ENCODE measurements at regions not wholly inside any gene's neighbourhood (a gene's known extent, or its start where the extent isn't known, plus 50 kb on each side); places are given as distances from the start of the nearest gene placed in this dataset.

- no peak for TF ChIP-seq CTCF (IDR thresholded peaks at IDR 0.05 in 2 of 3, conservative IDR thresholded peaks at IDR 0.05 in 1 of 3; ENCODE audit: borderline replicate concordance in 1 of 3, insufficient read depth in 1 of 3, low read depth in 2 of 3, low read length in 2 of 3)
Measured at GRCh38 chr2:204445149-204445548, 100.1 kb upstream of the PARD3B start (continued).

GRCh38 chr2:204447722-204448121, 97.6 kb upstream of the PARD3B start:
- ChIA-PET RAD21 (ENCODE audit: low non-redundant PET in 1 of 2, low total read pairs in 2 of 2, uncharacterized antibody in 2 of 2, unreplicated experiment in 2 of 2) (no interaction called here), POLR2A (no interaction called here), CTCF (no interaction called here)
- ATAC-seq (no peak), DNase-seq (ENCODE audit: low read depth, low spot score) (no peak)
- intact Hi-C loops (cut with micrococcal nuclease): no loop called here
- H2AFZ ChIP-seq (ENCODE audit: low read depth, low read length, poor library complexity, severe bottlenecking): no peak overlapping the region
- H3K9me2 ChIP-seq (ENCODE audit: insufficient read depth): no peaks in the 10 kb centered on the region
- H3K4me3 ChIP-seq (replicated peaks in 1 of 2; ENCODE audit: low read depth in 1 of 2, low read length in 2 of 2): no peak overlapping the region
- H3K9ac ChIP-seq (ENCODE audit: low read length): no peak overlapping the region
- H3K4me1 ChIP-seq (ENCODE audit: control insufficient read depth in 1 of 2, insufficient read depth in 2 of 2, low read length in 2 of 2): peaks cover under 1 to 7% of the 10 kb centered on the region in 2 experiments; a peak in 2 of 4 replicates
- H3K79me2 ChIP-seq (ENCODE audit: insufficient read depth, low read length): no peaks in the 10 kb centered on the region
- H4K20me1 ChIP-seq (ENCODE audit: insufficient read depth): no peaks in the 10 kb centered on the region
- no peaks in the 10 kb centered on the region for H3K9me3 ChIP-seq (ENCODE audit: control insufficient read depth in 1 of 2, insufficient read depth in 1 of 2, low read depth in 1 of 2, low read length in 2 of 2)
- no peak overlapping the region for H3K27ac ChIP-seq (ENCODE audit: low read depth, low read length)
- H3K27me3 ChIP-seq (ENCODE audit: insufficient read depth, low read length): no peaks in the 10 kb centered on the region
- no peak overlapping the region for H3K4me2 ChIP-seq (ENCODE audit: low read length)
- no TSS peak for BruUV-seq (replicated peaks)
- H3K36me3 ChIP-seq (ENCODE audit: control insufficient read depth in 1 of 2, insufficient read depth in 2 of 2, low read length in 2 of 2): no peaks in the 10 kb centered on the region
- no peak for TF ChIP-seq POLR2A (IDR thresholded peaks at IDR 0.05; ENCODE audit: borderline replicate concordance, extremely low read depth, insufficient read depth, insufficient read length)
- TF ChIP-seq JUND (IDR thresholded peaks at IDR 0.05): no peak
- no peak for TF ChIP-seq REST (IDR thresholded peaks at IDR 0.05; ENCODE audit: low read depth)
- TF ChIP-seq SIN3A (IDR thresholded peaks at IDR 0.05; ENCODE audit: low read depth): no peak
- no peak for TF ChIP-seq SRF (IDR thresholded peaks at IDR 0.05; ENCODE audit: low read depth)
- no peak for TF ChIP-seq EGR1 (IDR thresholded peaks at IDR 0.05; ENCODE audit: low read depth)
- no peak for TF ChIP-seq CBX3 (IDR thresholded peaks at IDR 0.05; ENCODE audit: low read depth)
- no peak for TF ChIP-seq CEBPB (IDR thresholded peaks at IDR 0.05; ENCODE audit: low read depth)
- TF ChIP-seq YY1 (IDR thresholded peaks at IDR 0.05; ENCODE audit: extremely low read depth, insufficient replicate concordance, low read depth, low read length): no peak
- TF ChIP-seq FOSL1 (IDR thresholded peaks at IDR 0.05; ENCODE audit: low read depth): no peak
- no peak for TF ChIP-seq TCF7L2 (IDR thresholded peaks at IDR 0.05; ENCODE audit: borderline replicate concordance, extremely low read depth, insufficient read depth, insufficient read length)
- TF ChIP-seq ZBTB33 (IDR thresholded peaks at IDR 0.05; ENCODE audit: extremely low read depth, insufficient replicate concordance, low read length): no peak
- no peak for TF ChIP-seq CTCF (IDR thresholded peaks at IDR 0.05 in 2 of 3, conservative IDR thresholded peaks at IDR 0.05 in 1 of 3; ENCODE audit: borderline replicate concordance in 1 of 3, insufficient read depth in 1 of 3, low read depth in 2 of 3, low read length in 2 of 3)
- TF ChIP-seq ATF3 (IDR thresholded peaks at IDR 0.05): no peak
- TF ChIP-seq ZNF274 (IDR thresholded peaks at IDR 0.05; ENCODE audit: low read depth, low read length): no peak
